Stimulated activated effector memory CD8-positive, alpha-beta T cell treated with anti-CD3 and anti-CD28 coated beads, Interleukin-12 subunit alpha, Interleukin-12 subunit beta, amount 100 ng/mL, for 72 hours (primary cell): ENCODE measurements at regions not wholly inside any gene's neighbourhood (a gene's known extent, or its start where the extent isn't known, plus 50 kb on each side); places are given as distances from the start of the nearest gene placed in this dataset.

Experiments used
- ATAC-seq: fragments of 150-1000 bp; cut with Tn5 transposase; 2 replicates; pipeline ENCODE4 v1.10.0; 2021
- DNase-seq, 2 donors: peaks; one replicate each; pipeline ENCODE4 v3.0.0; 2021 to 2022; ENCODE audit warnings: low spot score in 2 of 2
- H3K27ac Mint-ChIP-seq: one replicate; pipeline ENCODE4 v1.8.0; 2022; ENCODE audit warnings: mild to moderate bottlenecking, mixed read lengths
- H3K36me3 Mint-ChIP-seq: one replicate; pipeline ENCODE4 v1.8.0; 2022; ENCODE audit warnings: mild to moderate bottlenecking, mixed read lengths
- H3K4me1 Mint-ChIP-seq: one replicate; pipeline ENCODE4 v1.8.0; 2022; ENCODE audit warnings: mixed read lengths
- H3K4me3 Mint-ChIP-seq: one replicate; pipeline ENCODE4 v1.8.0; 2022; ENCODE audit warnings: mild to moderate bottlenecking, mixed read lengths
- H3K9me3 Mint-ChIP-seq: one replicate; pipeline ENCODE4 v1.8.0; 2022; ENCODE audit warnings: mixed read lengths

GRCh38 chr10:58885146-58885545 is 291.3 kb upstream of the PHYHIPL start:
- Mint-ChIP-seq H3K9me3 (peaks cover 11% of the 10 kb centered on the region), H3K36me3 (no peaks in the 10 kb centered on the region), H3K4me1 (no peaks in the 10 kb centered on the region), H3K4me3 (no peak overlapping the region), H3K27ac (no peak overlapping the region)
- DNase-seq (no peak), ATAC-seq (no peak)

- Mint-ChIP-seq H3K36me3 (no peaks in the 10 kb centered on the region), H3K9me3 (peaks cover 9% of the 10 kb centered on the region), H3K4me3 (no peak overlapping the region), H3K27ac (no peak overlapping the region), H3K4me1 (no peaks in the 10 kb centered on the region)
- no peak for ATAC-seq
- no peak for DNase-seq
Measured at GRCh38 chr10:58885686-58886345, 290.6 kb upstream of the PHYHIPL start.

- ATAC-seq (no peak), DNase-seq (no peak)
- Mint-ChIP-seq H3K9me3 (peaks cover 8% of the 10 kb centered on the region), H3K36me3 (no peaks in the 10 kb centered on the region), H3K27ac (no peak overlapping the region), H3K4me3 (no peak overlapping the region), H3K4me1 (no peaks in the 10 kb centered on the region)
Measured at GRCh38 chr10:58886406-58886805, 290.0 kb upstream of the PHYHIPL start.

- no peak overlapping the region for H3K4me3 Mint-ChIP-seq
- H3K9me3 Mint-ChIP-seq, result peaks cover 3% of the 10 kb centered on the region
- ATAC-seq (no peak), DNase-seq (no peak)
- no peaks in the 10 kb centered on the region for H3K4me1 Mint-ChIP-seq
- no peak overlapping the region for H3K27ac Mint-ChIP-seq
- H3K36me3 Mint-ChIP-seq, result no peaks in the 10 kb centered on the region
Measured at GRCh38 chr10:58887474-58887873, 289.0 kb upstream of the PHYHIPL start.

GRCh38 chr10:58888957-58889356 is 287.5 kb upstream of the PHYHIPL start:
- H3K4me1 Mint-ChIP-seq, result no peaks in the 10 kb centered on the region
- ATAC-seq, result no peak
- no peak overlapping the region for H3K27ac Mint-ChIP-seq
- H3K4me3 Mint-ChIP-seq, result no peak overlapping the region
- no peak for DNase-seq
- H3K36me3 Mint-ChIP-seq, result no peaks in the 10 kb centered on the region
- peaks cover 2% of the 10 kb centered on the region for H3K9me3 Mint-ChIP-seq

- H3K4me1 Mint-ChIP-seq, result no peaks in the 10 kb centered on the region
- peaks cover 2% of the 10 kb centered on the region for H3K9me3 Mint-ChIP-seq
- H3K27ac Mint-ChIP-seq, result no peak overlapping the region
- no peak overlapping the region for H3K4me3 Mint-ChIP-seq
- DNase-seq (no peak), ATAC-seq (no peak)
- H3K36me3 Mint-ChIP-seq, result no peaks in the 10 kb centered on the region
Measured at GRCh38 chr10:58892031-58892531, 284.4 kb upstream of the PHYHIPL start.

- Mint-ChIP-seq H3K4me1 (no peaks in the 10 kb centered on the region), H3K27ac (no peak overlapping the region), H3K4me3 (no peak overlapping the region), H3K9me3 (peaks cover 4% of the 10 kb centered on the region), H3K36me3 (no peaks in the 10 kb centered on the region)
- DNase-seq (no peak), ATAC-seq (no peak)
Measured at GRCh38 chr10:58894929-58895328, 281.5 kb upstream of the PHYHIPL start.

GRCh38 chr10:58896229-58896628 is 280.2 kb upstream of the PHYHIPL start:
- no peaks in the 10 kb centered on the region for H3K36me3 Mint-ChIP-seq
- no peaks in the 10 kb centered on the region for H3K4me1 Mint-ChIP-seq
- ATAC-seq (no peak), DNase-seq (no peak)
- H3K27ac Mint-ChIP-seq, result no peak overlapping the region
- peaks cover 4% of the 10 kb centered on the region for H3K9me3 Mint-ChIP-seq
- H3K4me3 Mint-ChIP-seq, result no peak overlapping the region

GRCh38 chr10:58897236-58897635 is 279.2 kb upstream of the PHYHIPL start:
- peaks cover 7% of the 10 kb centered on the region for H3K9me3 Mint-ChIP-seq
- H3K4me3 Mint-ChIP-seq, result no peak overlapping the region
- no peaks in the 10 kb centered on the region for H3K4me1 Mint-ChIP-seq
- ATAC-seq (no peak), DNase-seq (no peak)
- H3K27ac Mint-ChIP-seq, result no peak overlapping the region
- H3K36me3 Mint-ChIP-seq, result no peaks in the 10 kb centered on the region

- ATAC-seq (no peak), DNase-seq (no peak)
- no peaks in the 10 kb centered on the region for H3K4me1 Mint-ChIP-seq
- H3K4me3 Mint-ChIP-seq, result no peak overlapping the region
- H3K27ac Mint-ChIP-seq, result no peak overlapping the region
- no peaks in the 10 kb centered on the region for H3K36me3 Mint-ChIP-seq
- H3K9me3 Mint-ChIP-seq, result peaks cover 7% of the 10 kb centered on the region
Measured at GRCh38 chr10:58897708-58898107, 278.7 kb upstream of the PHYHIPL start.

GRCh38 chr10:58898854-58899573 is 277.4 kb upstream of the PHYHIPL start:
- no peaks in the 10 kb centered on the region for H3K4me1 Mint-ChIP-seq

GRCh38 chr10:58901092-58901646 is 275.3 kb upstream of the PHYHIPL start:
- Mint-ChIP-seq H3K27ac (no peak overlapping the region), H3K36me3 (no peaks in the 10 kb centered on the region), H3K4me1 (no peaks in the 10 kb centered on the region), H3K4me3 (no peak overlapping the region), H3K9me3 (peaks cover 12% of the 10 kb centered on the region)
- DNase-seq (no peak), ATAC-seq (no peak)

More at GRCh38 chr10:58898854-58899573, 277.4 kb upstream of the PHYHIPL start:
- DNase-seq (no peak), ATAC-seq (no peak)
- H3K4me3 Mint-ChIP-seq, result no peak overlapping the region
- no peak overlapping the region for H3K27ac Mint-ChIP-seq
- H3K36me3 Mint-ChIP-seq, result no peaks in the 10 kb centered on the region
- H3K9me3 Mint-ChIP-seq, result peaks cover 12% of the 10 kb centered on the region

GRCh38 chr10:58903071-58903470 is 273.4 kb upstream of the PHYHIPL start:
- peaks cover 11% of the 10 kb centered on the region for H3K9me3 Mint-ChIP-seq
- H3K27ac Mint-ChIP-seq, result no peak overlapping the region
- DNase-seq (no peak), ATAC-seq (no peak)
- no peak overlapping the region for H3K4me3 Mint-ChIP-seq
- no peaks in the 10 kb centered on the region for H3K4me1 Mint-ChIP-seq
- no peaks in the 10 kb centered on the region for H3K36me3 Mint-ChIP-seq

- Mint-ChIP-seq H3K27ac (no peak overlapping the region), H3K36me3 (no peaks in the 10 kb centered on the region), H3K4me1 (no peaks in the 10 kb centered on the region), H3K9me3 (no peaks in the 10 kb centered on the region), H3K4me3 (no peak overlapping the region)
- ATAC-seq (no peak), DNase-seq (no peak)
Measured at GRCh38 chr10:58909881-58910280, 266.6 kb upstream of the PHYHIPL start.

- Mint-ChIP-seq H3K9me3 (no peaks in the 10 kb centered on the region), H3K36me3 (no peaks in the 10 kb centered on the region), H3K4me3 (no peak overlapping the region), H3K4me1 (no peaks in the 10 kb centered on the region), H3K27ac (no peak overlapping the region)
- no peak for ATAC-seq
- no peak for DNase-seq
Measured at GRCh38 chr10:58913717-58914116, 262.7 kb upstream of the PHYHIPL start.

- Mint-ChIP-seq H3K27ac (no peak overlapping the region), H3K4me3 (no peak overlapping the region), H3K9me3 (no peaks in the 10 kb centered on the region), H3K4me1 (no peaks in the 10 kb centered on the region), H3K36me3 (no peaks in the 10 kb centered on the region)
- DNase-seq (no peak), ATAC-seq (no peak)
Measured at GRCh38 chr10:58918887-58919286, 257.6 kb upstream of the PHYHIPL start.
